GM13976 (cell line): ENCODE measurements at regions not wholly inside any gene's neighbourhood (a gene's known extent, or its start where the extent isn't known, plus 50 kb on each side); places are given as distances from the start of the nearest gene placed in this dataset.
"Not testable (repeated sequence)": the region's sequence is repeated elsewhere in the genome, so short reads cannot be mapped to it uniquely, and the experiment has no call there.

Experiments used
- DNase-seq: peaks from one replicate; pipeline ENCODE4 v3.0.0; 2012; ENCODE audit warnings: low spot score
- CTCF ChIP-seq: IDR thresholded peaks from 2 replicates; pipeline ENCODE4 v1.5.1; 2012; ENCODE audit warnings: borderline replicate concordance, mild to moderate bottlenecking; ENCODE audit not compliant: insufficient read depth; ENCODE audit errors: extremely low read depth, missing control alignments, control extremely low read depth
- in situ Hi-C: fragments of 300-500 bp; cut with MboI; formaldehyde crosslinking; loops from one replicate; pipeline ENCODE4 v1.12.0; 2022; ENCODE audit warnings: low sequenced_read_pairs, mixed read lengths, inconsistent platforms; ENCODE audit not compliant: unreplicated experiment

- no peak for DNase-seq
- no peak for TF ChIP-seq CTCF
- in situ Hi-C loops, result no loop called here
These were observed 146.4 kb upstream of the LMNTD1 start for GRCh38 chr12:25699454-25699853.

DNA sequence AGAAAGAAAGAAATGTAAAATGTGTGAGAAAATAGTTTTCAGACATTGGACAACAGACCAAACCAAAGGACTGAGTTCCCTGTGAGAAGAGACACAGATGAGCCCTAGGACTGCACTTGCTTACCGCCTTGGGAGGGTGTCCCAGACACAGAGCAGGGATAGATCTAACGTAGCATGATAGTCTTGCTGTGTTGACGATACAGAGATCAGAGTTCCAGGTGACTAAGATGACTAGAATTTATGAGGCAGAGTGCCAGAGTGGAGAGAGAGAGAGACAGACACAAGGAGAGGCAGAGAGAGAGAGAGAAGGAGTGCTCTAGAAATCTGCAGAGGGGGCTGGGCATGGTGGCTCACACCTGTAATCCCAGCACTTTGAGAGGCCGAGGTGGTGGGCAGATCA lies 148.2 kb upstream of the LMNTD1 start:
- in situ Hi-C loops, result no loop called here
- DNase-seq, result no peak
- no peak for TF ChIP-seq CTCF

- no peak for TF ChIP-seq CTCF
- in situ Hi-C loops, result no loop called here
- no peak for DNase-seq
These were observed 149.5 kb upstream of the LMNTD1 start for GRCh38 chr12:25702553-25702952.

DNA sequence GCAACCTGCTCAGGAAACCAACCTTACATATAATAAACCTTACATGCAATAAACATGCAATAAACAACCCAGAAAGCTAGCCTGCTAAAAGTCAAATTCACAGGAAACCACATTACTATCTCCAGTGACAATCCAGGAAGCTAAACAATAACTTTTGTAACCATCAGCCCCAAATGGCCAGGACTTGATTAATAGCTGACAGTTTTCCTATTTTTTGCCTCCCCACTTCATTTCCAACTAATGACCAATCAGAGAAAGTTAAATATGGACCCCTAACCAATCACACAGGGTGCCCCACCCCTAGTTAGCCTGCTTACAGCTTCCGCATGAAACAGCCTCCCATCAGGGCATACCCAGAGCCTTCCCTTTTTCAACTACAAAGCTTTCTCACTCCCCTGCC lies 152.2 kb upstream of the LMNTD1 start:
- in situ Hi-C loops, result no loop called here
- DNase-seq, result no peak
- no peak for TF ChIP-seq CTCF

- DNase-seq, in situ Hi-C loops: not testable (repeated sequence)
These were observed 153.6 kb upstream of the LMNTD1 start for GRCh38 chr12:25706646-25707045.

- no peak for TF ChIP-seq CTCF
- DNase-seq, result no peak
- in situ Hi-C loops, result no loop called here
These were observed 154.0 kb upstream of the LMNTD1 start for GRCh38 chr12:25707056-25707455.

DNA sequence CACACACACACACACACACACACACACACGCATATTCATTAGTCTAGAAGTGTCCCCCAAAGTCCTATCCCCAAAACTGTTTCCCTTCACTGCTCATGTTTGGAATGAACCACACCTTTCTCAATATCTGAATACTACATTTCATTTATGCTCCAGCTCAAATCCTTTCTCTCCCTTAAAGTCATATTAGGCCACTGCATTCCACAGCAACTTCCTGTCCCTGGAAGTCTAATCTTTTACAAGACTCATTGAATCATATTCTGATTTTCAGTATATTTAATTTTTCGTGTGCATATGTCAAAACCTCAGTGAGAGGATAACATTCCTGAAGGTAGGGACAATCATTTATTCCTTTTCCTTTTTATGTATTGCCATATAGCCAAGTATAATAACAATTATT lies 155.6 kb upstream of the LMNTD1 start:
- DNase-seq, result no peak
- TF ChIP-seq CTCF, result no peak
- in situ Hi-C loops, result no loop called here
